ENCODE measurements at regions not wholly inside any gene's neighbourhood (a gene's known extent, or its start where the extent isn't known, plus 50 kb on each side); places are given as distances from the start of the nearest gene placed in this dataset.

GRCh38 chr2:103896182-103896581 is 957.7 kb upstream of the POU3F3 start:
- ATAC-seq = no peak
- TF ChIP-seq, protein P1, sequence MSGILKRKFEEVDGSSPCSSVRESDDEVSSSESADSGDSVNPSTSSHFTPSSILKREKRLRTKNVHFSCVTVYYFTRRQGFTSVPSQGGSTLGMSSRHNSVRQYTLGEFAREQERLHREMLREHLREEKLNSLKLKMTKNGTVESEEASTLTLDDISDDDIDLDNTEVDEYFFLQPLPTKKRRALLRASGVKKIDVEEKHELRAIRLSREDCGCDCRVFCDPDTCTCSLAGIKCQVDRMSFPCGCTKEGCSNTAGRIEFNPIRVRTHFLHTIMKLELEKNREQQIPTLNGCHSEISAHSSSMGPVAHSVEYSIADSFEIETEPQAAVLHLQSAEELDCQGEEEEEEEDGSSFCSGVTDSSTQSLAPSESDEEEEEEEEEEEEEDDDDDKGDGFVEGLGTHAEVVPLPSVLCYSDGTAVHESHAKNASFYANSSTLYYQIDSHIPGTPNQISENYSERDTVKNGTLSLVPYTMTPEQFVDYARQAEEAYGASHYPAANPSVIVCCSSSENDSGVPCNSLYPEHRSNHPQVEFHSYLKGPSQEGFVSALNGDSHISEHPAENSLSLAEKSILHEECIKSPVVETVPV (CRISPR knock-in tag; IDR thresholded peaks at IDR 0.05) = no peak
- TF ChIP-seq RARB (CRISPR knock-in tag; IDR thresholded peaks at IDR 0.05) (no peak), GLIS3 (CRISPR knock-in tag; IDR thresholded peaks at IDR 0.05) (no peak)

DNA sequence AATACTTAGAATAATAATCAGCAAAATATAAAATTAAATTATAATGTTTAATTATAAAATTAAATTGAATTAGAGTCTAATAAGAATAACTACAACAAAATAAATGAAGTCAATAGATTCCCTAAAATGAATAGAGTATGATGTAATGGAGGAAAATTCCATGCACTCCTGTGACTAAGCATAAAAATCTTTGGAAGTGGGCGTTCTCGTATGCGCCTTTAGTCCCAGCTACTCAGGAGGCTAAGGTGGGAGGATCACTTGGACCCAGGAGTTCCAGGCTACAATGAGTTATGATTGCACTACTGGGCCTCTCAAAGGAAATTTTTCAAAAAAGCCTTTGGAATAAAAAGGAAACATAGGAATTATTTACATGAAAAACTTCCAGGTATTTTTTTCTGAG is 955.4 kb upstream of the POU3F3 start:
- TF ChIP-seq ZNF8 (CRISPR knock-in tag; IDR thresholded peaks at IDR 0.05) = no peak
- TF ChIP-seq ARNTL (CRISPR knock-in tag; IDR thresholded peaks at IDR 0.05; ENCODE audit: borderline replicate concordance, low read depth) = no peak
- no peak for TF ChIP-seq ZNF70 (CRISPR knock-in tag; IDR thresholded peaks at IDR 0.05)
- TF ChIP-seq, protein P1 (CRISPR knock-in tag; IDR thresholded peaks at IDR 0.05) = no peak
- TF ChIP-seq TSHZ2 (CRISPR knock-in tag; IDR thresholded peaks at IDR 0.05) = no peak
- no peak for TF ChIP-seq BACH2 (CRISPR knock-in tag; IDR thresholded peaks at IDR 0.05; ENCODE audit: borderline replicate concordance)
- no peak for TF ChIP-seq GLIS3 (CRISPR knock-in tag; IDR thresholded peaks at IDR 0.05)
- TF ChIP-seq ZNF565 (CRISPR knock-in tag; conservative IDR thresholded peaks at IDR 0.05; ENCODE audit: low read depth) = no peak
- no peak for ATAC-seq

GRCh38 chr2:103902347-103902746 is 951.6 kb upstream of the POU3F3 start:
- TF ChIP-seq TOX (CRISPR knock-in tag; IDR thresholded peaks at IDR 0.05; ENCODE audit: borderline replicate concordance) (no peak), ZNF70 (CRISPR knock-in tag; IDR thresholded peaks at IDR 0.05) (no peak), OSR1 (CRISPR knock-in tag; IDR thresholded peaks at IDR 0.05) (no peak), TCF4 (CRISPR knock-in tag; IDR thresholded peaks at IDR 0.05; ENCODE audit: borderline replicate concordance) (no peak), TSHZ2 (CRISPR knock-in tag; IDR thresholded peaks at IDR 0.05) (no peak), BACH2 (CRISPR knock-in tag; IDR thresholded peaks at IDR 0.05; ENCODE audit: borderline replicate concordance) (no peak), CSDC2 (CRISPR knock-in tag; IDR thresholded peaks at IDR 0.05) (no peak), SNAI2 (CRISPR knock-in tag; IDR thresholded peaks at IDR 0.05) (no peak), ESRRG (CRISPR knock-in tag; IDR thresholded peaks at IDR 0.05) (no peak), GLIS3 (CRISPR knock-in tag; IDR thresholded peaks at IDR 0.05) (no peak), ZNF8 (CRISPR knock-in tag; IDR thresholded peaks at IDR 0.05) (no peak), ZNF565 (CRISPR knock-in tag; conservative IDR thresholded peaks at IDR 0.05; ENCODE audit: low read depth) (no peak), ZFP30 (CRISPR knock-in tag; IDR thresholded peaks at IDR 0.05) (no peak), PATZ1 (CRISPR knock-in tag; IDR thresholded peaks at IDR 0.05; ENCODE audit: borderline replicate concordance) (no peak), ZFP3 (CRISPR knock-in tag; IDR thresholded peaks at IDR 0.05) (no peak), RARB (CRISPR knock-in tag; IDR thresholded peaks at IDR 0.05) (no peak), ARNTL (CRISPR knock-in tag; IDR thresholded peaks at IDR 0.05; ENCODE audit: borderline replicate concordance, low read depth) (no peak), ISL1 (CRISPR knock-in tag; IDR thresholded peaks at IDR 0.05) (no peak)
- TF ChIP-seq, protein P1 (CRISPR knock-in tag; IDR thresholded peaks at IDR 0.05) = no peak
- TF ChIP-seq, protein P2, sequence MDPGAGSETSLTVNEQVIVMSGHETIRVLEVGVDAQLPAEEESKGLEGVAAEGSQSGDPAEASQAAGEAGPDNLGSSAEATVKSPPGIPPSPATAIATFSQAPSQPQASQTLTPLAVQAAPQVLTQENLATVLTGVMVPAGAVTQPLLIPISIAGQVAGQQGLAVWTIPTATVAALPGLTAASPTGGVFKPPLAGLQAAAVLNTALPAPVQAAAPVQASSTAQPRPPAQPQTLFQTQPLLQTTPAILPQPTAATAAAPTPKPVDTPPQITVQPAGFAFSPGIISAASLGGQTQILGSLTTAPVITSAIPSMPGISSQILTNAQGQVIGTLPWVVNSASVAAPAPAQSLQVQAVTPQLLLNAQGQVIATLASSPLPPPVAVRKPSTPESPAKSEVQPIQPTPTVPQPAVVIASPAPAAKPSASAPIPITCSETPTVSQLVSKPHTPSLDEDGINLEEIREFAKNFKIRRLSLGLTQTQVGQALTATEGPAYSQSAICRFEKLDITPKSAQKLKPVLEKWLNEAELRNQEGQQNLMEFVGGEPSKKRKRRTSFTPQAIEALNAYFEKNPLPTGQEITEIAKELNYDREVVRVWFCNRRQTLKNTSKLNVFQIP (CRISPR knock-in tag; IDR thresholded peaks at IDR 0.05; ENCODE audit: borderline replicate concordance, low read depth) = no peak
- ATAC-seq = no peak

Data from SK-N-SH treated with all-trans-retinoic acid at 6 μM for 48 hours (cell line).